Nephron progenitor cell (in vitro differentiated cells): ENCODE measurements at regions not wholly inside any gene's neighbourhood (a gene's known extent, or its start where the extent isn't known, plus 50 kb on each side); places are given as distances from the start of the nearest gene placed in this dataset.

ENCODE experiments used
- DNase-seq: peaks from one replicate; pipeline ENCODE4 v3.0.0; 2021
- H3K27ac Mint-ChIP-seq: 2 replicates; pipeline ENCODE4 v1.8.0; 2021; ENCODE audit warnings: mild to moderate bottlenecking, moderate library complexity, mixed read lengths
- H3K27me3 Mint-ChIP-seq: 2 replicates; pipeline ENCODE4 v1.8.0; 2021; ENCODE audit warnings: mild to moderate bottlenecking, low read depth, mixed read lengths; ENCODE audit not compliant: poor library complexity
- H3K36me3 Mint-ChIP-seq: 2 replicates; pipeline ENCODE4 v1.8.0; 2021; ENCODE audit warnings: low read depth, mixed read lengths
- H3K4me1 Mint-ChIP-seq: 2 replicates; pipeline ENCODE4 v1.8.0; 2021; ENCODE audit warnings: mixed read lengths
- H3K4me3 Mint-ChIP-seq: 2 replicates; pipeline ENCODE4 v1.8.0; 2021; ENCODE audit warnings: mild to moderate bottlenecking, moderate library complexity, mixed read lengths
- H3K9me3 Mint-ChIP-seq: 2 replicates; pipeline ENCODE4 v1.8.0; 2021; ENCODE audit warnings: mild to moderate bottlenecking, moderate library complexity, mixed read lengths
- CTCF ChIP-seq: fragments of 200-600 bp; sonication (generic); IDR thresholded peaks from 2 replicates; pipeline ENCODE4 v1.5.0; 2021; ENCODE audit warnings: antibody characterized with exemption

GRCh38 chr12:75565795-75566194, 54.4 kb upstream of the KRR1 start:
- peaks cover 24% of the 10 kb centered on the region for H3K9me3 Mint-ChIP-seq
- peaks cover 17% of the 10 kb centered on the region for H3K4me1 Mint-ChIP-seq
- no peak overlapping the region for H3K27ac Mint-ChIP-seq
- H3K36me3 Mint-ChIP-seq, result peaks cover 16% of the 10 kb centered on the region
- TF ChIP-seq CTCF, result no peak
- no peak for DNase-seq
- no peaks in the 10 kb centered on the region for H3K27me3 Mint-ChIP-seq
- no peak overlapping the region for H3K4me3 Mint-ChIP-seq

GRCh38 chr12:75564852-75565251, 53.4 kb upstream of the KRR1 start:
- H3K4me3 Mint-ChIP-seq, result no peak overlapping the region
- H3K36me3 Mint-ChIP-seq, result peaks cover 16% of the 10 kb centered on the region
- peaks cover 24% of the 10 kb centered on the region for H3K9me3 Mint-ChIP-seq
- H3K27me3 Mint-ChIP-seq, result no peaks in the 10 kb centered on the region
- DNase-seq, result no peak
- peaks cover 27% of the 10 kb centered on the region for H3K4me1 Mint-ChIP-seq
- TF ChIP-seq CTCF, result no peak
- H3K27ac Mint-ChIP-seq, result no peak overlapping the region

GRCh38 chr12:75564398-75564797, 53.0 kb upstream of the KRR1 start:
- H3K4me3 Mint-ChIP-seq, result no peak overlapping the region
- peaks cover 16% of the 10 kb centered on the region for H3K36me3 Mint-ChIP-seq
- H3K27me3 Mint-ChIP-seq, result no peaks in the 10 kb centered on the region
- peaks cover 24% of the 10 kb centered on the region for H3K9me3 Mint-ChIP-seq
- TF ChIP-seq CTCF, result no peak
- no peak for DNase-seq
- no peak overlapping the region for H3K27ac Mint-ChIP-seq
- peaks cover 29% of the 10 kb centered on the region for H3K4me1 Mint-ChIP-seq

- peaks cover 36% of the 10 kb centered on the region for H3K4me1 Mint-ChIP-seq
- H3K36me3 Mint-ChIP-seq, result peaks cover 16% of the 10 kb centered on the region
- no peak overlapping the region for H3K27ac Mint-ChIP-seq
- H3K27me3 Mint-ChIP-seq, result no peaks in the 10 kb centered on the region
- no peak for TF ChIP-seq CTCF
- DNase-seq, result no peak
- H3K4me3 Mint-ChIP-seq, result no peak overlapping the region
- peaks cover 24% of the 10 kb centered on the region for H3K9me3 Mint-ChIP-seq
Observed at GRCh38 chr12:75563351-75563750, 51.9 kb upstream of the KRR1 start.

GRCh38 chr12:75561921-75562320, 50.5 kb upstream of the KRR1 start:
- Mint-ChIP-seq H3K9me3 (peaks cover 24% of the 10 kb centered on the region), H3K4me1 (peaks cover 44% of the 10 kb centered on the region), H3K4me3 (no peak overlapping the region), H3K27ac (peak overlapping the region; percentile 57), H3K27me3 (peaks cover 4% of the 10 kb centered on the region), H3K36me3 (peaks cover 16% of the 10 kb centered on the region)
- no peak for DNase-seq
- TF ChIP-seq CTCF, result no peak
